ENCODE measurements at regions not wholly inside any gene's neighbourhood (a gene's known extent, or its start where the extent isn't known, plus 50 kb on each side); places are given as distances from the start of the nearest gene placed in this dataset.
"Not testable (repeated sequence)": the region's sequence is repeated elsewhere in the genome, so short reads cannot be mapped to it uniquely, and the experiment has no call there.

DNA sequence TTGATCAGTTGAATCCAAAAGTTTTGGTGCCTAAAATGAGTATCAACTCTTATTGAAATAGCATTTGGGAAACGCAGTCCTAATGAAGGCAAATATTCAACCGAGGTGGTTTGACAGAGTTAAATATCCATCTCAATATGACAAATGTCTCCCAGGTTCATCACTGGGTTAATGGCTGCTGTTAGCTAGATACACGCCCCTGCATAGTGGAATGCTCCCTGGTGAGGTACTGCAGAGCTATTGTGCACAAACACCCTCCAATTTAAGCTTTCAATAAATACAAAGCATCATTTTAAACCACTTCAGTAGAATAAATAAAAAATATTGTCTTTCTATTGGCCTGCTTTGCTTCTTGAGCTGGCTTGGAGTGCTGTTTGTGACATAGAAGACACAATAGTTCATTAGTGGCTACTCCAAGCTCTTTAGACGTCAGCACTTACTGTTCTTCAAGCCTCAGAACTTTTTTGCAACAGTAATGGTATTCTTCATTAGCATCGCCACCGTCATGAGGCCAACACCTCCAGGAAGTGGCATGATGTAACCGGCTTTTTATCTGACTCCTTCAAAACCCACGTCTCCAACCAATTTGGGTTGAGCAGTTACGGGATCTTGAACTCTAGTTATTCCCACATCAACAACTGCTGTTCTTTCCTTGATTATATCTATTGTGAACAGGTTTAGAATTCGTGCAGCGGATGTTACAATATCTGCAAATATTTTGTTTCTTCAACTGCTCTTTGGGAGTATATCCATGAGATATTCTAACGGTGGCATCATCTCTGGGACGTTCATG lies 1159.6 kb upstream of the EPHA6 start:
- FAIRE-seq (no peak), DNase-seq (ENCODE audit: low spot score in 2 of 2) (no peak)

GRCh38 chr3:95655363-95655986 lies 1158.9 kb upstream of the EPHA6 start:
- FAIRE-seq (no peak), DNase-seq (ENCODE audit: low spot score in 2 of 2) (no peak)

- DNase-seq (ENCODE audit: low spot score in 2 of 2) (no peak), FAIRE-seq (no peak)
These were observed 1143.6 kb upstream of the EPHA6 start for GRCh38 chr3:95670765-95671164.

DNA sequence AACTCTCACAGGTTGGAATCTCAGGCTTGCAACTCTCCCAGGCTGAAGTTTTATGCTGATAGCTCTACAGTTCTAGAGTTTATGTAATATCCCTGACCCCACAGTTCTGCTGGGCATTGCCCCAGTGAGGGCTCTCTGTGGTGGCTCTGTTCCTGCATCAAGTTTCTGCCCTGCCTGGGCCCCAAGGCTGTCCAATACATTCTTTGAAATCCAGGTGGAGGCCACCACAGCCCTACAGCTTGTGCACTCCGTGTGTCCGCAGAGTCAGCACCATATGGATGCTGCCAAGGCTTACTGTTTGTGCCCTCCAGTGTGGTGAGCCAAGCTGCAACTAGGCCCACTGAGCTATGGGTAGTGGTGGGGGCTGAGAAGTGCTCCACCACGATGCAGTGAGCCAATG lies 1141.2 kb upstream of the EPHA6 start:
- DNase-seq (ENCODE audit: low spot score in 2 of 2) (no peak), FAIRE-seq (no peak)

- no peak for FAIRE-seq
- no peak for DNase-seq (ENCODE audit: low spot score in 2 of 2)
These were observed 1108.5 kb upstream of the EPHA6 start for GRCh38 chr3:95705786-95706418.

DNA sequence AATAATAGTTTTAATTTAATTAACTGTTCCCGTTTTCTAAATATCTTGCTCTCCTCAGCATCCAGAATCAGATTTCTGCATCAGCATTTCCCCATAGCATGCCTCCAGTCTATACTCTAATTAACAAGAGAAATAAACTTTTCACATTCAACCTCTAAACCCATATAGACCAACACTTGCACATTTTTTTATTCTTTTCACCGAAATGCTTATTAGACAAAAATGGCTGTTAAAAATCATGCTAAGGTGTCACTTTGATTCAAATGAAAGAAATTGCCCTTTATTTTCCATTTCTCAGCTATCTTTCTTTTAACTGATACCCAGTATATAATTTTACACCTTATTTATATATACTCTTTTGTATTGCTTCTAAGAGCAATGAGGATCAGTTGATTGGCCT lies 1107.1 kb upstream of the EPHA6 start:
- no peak for FAIRE-seq
- no peak for DNase-seq (ENCODE audit: low spot score in 2 of 2)

GRCh38 chr3:95710684-95711083 lies 1103.7 kb upstream of the EPHA6 start:
- FAIRE-seq: no peak

DNA sequence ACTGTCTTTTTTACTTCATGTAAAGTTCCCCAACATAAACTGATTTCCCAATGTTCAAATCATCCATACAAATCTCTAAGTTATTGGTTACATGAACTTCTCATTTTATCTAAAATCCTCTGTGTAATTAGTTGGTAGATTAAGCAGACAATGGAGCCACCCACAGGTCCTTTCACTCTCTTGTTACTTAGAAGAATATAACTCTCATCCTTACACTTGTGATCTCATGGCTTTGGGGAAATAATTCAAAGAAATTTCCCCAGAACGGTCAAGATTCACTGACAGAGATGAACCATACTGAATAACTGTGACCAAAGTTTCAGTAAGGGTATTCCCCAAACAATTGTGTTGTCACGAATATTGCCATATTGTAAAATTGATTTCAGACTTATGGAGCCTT lies 1102.6 kb upstream of the EPHA6 start:
- FAIRE-seq (no peak), DNase-seq (ENCODE audit: low spot score in 2 of 2) (no peak)

More at GRCh38 chr3:95710684-95711083, 1103.7 kb upstream of the EPHA6 start:
- no peak for DNase-seq (ENCODE audit: low spot score in 2 of 2)

GRCh38 chr3:95715128-95715527 lies 1099.3 kb upstream of the EPHA6 start:
- DNase-seq (ENCODE audit: low spot score in 2 of 2): no peak
- no peak for FAIRE-seq

- no peak for FAIRE-seq
These were observed 1097.3 kb upstream of the EPHA6 start for GRCh38 chr3:95717048-95717447.

DNA sequence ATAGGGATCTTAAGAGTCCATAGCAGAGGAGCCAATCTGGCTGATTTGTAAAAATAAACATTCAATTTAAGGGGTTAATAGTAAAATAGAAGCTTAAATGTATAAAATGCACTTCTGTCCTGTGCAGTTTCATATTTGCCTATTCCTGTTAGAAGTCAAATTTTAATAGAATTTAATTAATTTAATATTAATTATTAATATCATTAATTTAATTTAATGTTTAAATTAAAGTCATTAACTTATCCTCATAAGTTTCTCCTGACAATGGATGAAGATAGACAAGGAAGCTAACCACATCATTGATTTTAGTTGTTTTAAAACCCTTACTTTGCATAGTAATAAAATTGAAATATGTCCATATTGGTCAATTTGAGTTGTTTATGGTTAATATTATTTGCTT lies 1096.2 kb upstream of the EPHA6 start:
- FAIRE-seq (peak; percentile 60), DNase-seq (ENCODE audit: low spot score in 2 of 2) (no peak)

More at GRCh38 chr3:95717048-95717447, 1097.3 kb upstream of the EPHA6 start:
- DNase-seq (ENCODE audit: low spot score in 2 of 2): no peak

DNA sequence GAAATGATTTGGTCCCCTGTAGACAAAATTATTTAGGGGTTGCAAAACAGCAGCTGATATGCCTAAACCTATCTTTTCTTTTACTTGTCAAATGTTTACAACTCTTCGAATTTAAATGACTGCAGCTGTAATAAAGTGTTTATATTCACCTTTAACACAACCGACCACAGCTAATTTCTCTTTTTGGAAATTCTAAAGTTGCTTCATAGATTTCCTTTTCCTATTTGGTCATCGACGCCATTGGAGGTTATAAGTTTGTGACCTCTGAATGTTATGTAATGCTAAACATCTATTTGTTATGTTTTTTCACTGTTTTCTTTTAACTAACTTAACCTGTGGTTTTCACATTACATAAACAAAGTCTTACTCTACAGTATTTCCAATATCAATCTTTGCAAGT lies 1094.9 kb upstream of the EPHA6 start:
- FAIRE-seq (no peak), DNase-seq (ENCODE audit: low spot score in 2 of 2) (no peak)

GRCh38 chr3:95721938-95722337 lies 1092.5 kb upstream of the EPHA6 start:
- DNase-seq (ENCODE audit: low spot score in 2 of 2): no peak
- FAIRE-seq: no peak

GRCh38 chr3:95725770-95726169 lies 1088.6 kb upstream of the EPHA6 start:
- FAIRE-seq: no peak
- DNase-seq (ENCODE audit: low spot score in 2 of 2): no peak

DNA sequence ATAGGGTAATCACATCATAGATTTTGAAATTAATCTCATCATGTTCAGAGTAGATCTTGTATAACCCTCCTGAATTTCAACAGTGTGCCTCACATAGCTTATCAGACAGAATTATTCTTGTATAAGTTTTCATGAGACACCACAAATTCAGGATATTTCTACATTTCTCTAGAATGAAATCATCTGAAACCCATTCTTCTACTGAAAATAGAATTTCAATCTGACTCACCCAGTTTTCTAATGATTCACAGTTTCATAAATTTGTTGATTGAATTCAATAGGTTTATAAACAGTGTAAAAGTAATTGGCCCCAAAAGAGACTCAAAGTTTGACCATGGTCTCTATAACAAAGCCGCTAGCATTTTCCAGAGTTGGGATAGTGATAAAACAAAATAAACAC lies 1082.6 kb upstream of the EPHA6 start:
- no peak for DNase-seq (ENCODE audit: low spot score in 2 of 2)
- no peak for FAIRE-seq

DNA sequence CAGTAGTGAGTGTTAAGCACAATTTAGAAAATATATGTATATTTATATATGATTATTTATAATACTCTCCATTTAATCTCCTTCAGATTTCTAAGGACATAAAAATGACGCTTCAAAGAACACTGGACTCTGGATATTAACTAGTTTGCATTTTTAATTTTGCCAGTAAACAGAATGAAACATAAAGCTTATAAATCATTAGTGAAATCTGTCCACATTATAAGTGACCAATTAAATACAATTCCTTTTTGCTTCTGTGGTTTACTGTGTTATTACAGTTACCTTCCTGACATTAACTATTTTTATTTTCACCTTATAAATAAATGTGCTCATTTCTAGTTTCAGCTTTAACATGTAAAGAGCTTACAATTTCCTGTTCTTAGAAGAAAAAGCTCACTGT lies 1081.1 kb upstream of the EPHA6 start:
- DNase-seq (ENCODE audit: low spot score in 2 of 2) (no peak), FAIRE-seq (peak; percentile 36)

- no peak for DNase-seq (ENCODE audit: low spot score in 2 of 2)
- no peak for FAIRE-seq
These were observed 1076.3 kb upstream of the EPHA6 start for GRCh38 chr3:95738045-95738444.

- not testable (repeated sequence) for DNase-seq (ENCODE audit: low spot score in 2 of 2); FAIRE-seq
These were observed 1069.5 kb upstream of the EPHA6 start for GRCh38 chr3:95744896-95745295.

GRCh38 chr3:95750097-95750496 lies 1064.3 kb upstream of the EPHA6 start:
- DNase-seq (ENCODE audit: low spot score in 2 of 2) (no peak), FAIRE-seq (no peak)

DNA sequence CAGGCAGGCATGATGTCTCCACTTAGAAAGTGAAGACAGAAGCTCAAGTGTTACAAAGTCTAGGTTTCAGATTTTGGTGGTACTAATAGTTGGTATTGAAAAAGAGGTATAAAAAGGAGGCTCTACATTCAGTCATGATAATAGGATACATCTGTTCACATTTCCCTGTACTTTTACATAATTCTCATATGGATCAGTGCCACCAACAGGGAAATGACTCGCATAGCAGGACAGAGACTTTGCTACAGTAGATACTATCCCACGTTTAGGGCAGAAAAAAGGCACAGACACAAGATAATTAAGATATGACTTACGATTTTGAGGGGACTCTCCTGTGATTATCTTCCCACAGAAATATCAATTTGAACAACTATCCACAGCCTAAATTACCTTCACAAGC lies 1062.9 kb upstream of the EPHA6 start:
- FAIRE-seq (no peak), DNase-seq (ENCODE audit: low spot score in 2 of 2) (no peak)

- FAIRE-seq (no peak), DNase-seq (ENCODE audit: low spot score in 2 of 2) (no peak)
These were observed 1062.2 kb upstream of the EPHA6 start for GRCh38 chr3:95752199-95752598.

- no peak for FAIRE-seq
- DNase-seq (ENCODE audit: low spot score in 2 of 2): no peak
These were observed 1055.7 kb upstream of the EPHA6 start for GRCh38 chr3:95758707-95759106.

All from frontal cortex (tissue), 3 donors.